ENCODE measurements at regions not wholly inside any gene's neighbourhood (a gene's known extent, or its start where the extent isn't known, plus 50 kb on each side); places are given as distances from the start of the nearest gene placed in this dataset.

- TF ChIP-seq POLR2A (IDR thresholded peaks at IDR 0.05), result no peak
- no peak for TF ChIP-seq CTCF (IDR thresholded peaks at IDR 0.05)
- Histone ChIP-seq H3K27me3 (no peaks in the 10 kb centered on the region), H3K36me3 (replicated peaks in 1 of 2) (no peaks in the 10 kb centered on the region), H3K4me1 (replicated peaks in 1 of 2) (no peaks in the 10 kb centered on the region), H3K9me3 (replicated peaks in 1 of 3) (no peaks in the 10 kb centered on the region), H3K27ac (no peak overlapping the region), H3K4me3 (no peak overlapping the region)
- DNase-seq, result no peak
- WGBS, 4 donors, result 57 to 70% (median 60%) methylated on average over 2 of the region's 2 CpGs
- intact Hi-C loops (cut with DNase I), result no loop called here
Measured at GRCh38 chr14:21937996-21938395, 264.4 kb upstream of the OR4E1 start.

GRCh38 chr14:21933681-21934080 lies 260.1 kb upstream of the OR4E1 start:
- H3K27ac ChIP-seq, result no peak overlapping the region
- no peaks in the 10 kb centered on the region for H3K36me3 ChIP-seq (replicated peaks in 1 of 2)
- 23 to 35% (median 29%) methylated on average over 1 of the region's 1 CpG for WGBS, 4 donors
- DNase-seq, result no peak
- H3K27me3 ChIP-seq, result no peaks in the 10 kb centered on the region
- intact Hi-C loops (cut with DNase I), result no loop called here
- TF ChIP-seq CTCF (IDR thresholded peaks at IDR 0.05), result no peak
- TF ChIP-seq POLR2A (IDR thresholded peaks at IDR 0.05), result no peak
- no peaks in the 10 kb centered on the region for H3K4me1 ChIP-seq (replicated peaks in 1 of 2)
- no peaks in the 10 kb centered on the region for H3K9me3 ChIP-seq (replicated peaks in 1 of 3)
- H3K4me3 ChIP-seq, result no peak overlapping the region

GRCh38 chr14:21924479-21924878 lies 250.9 kb upstream of the OR4E1 start:
- 55 to 62% (median 56%) methylated on average over 5 of the region's 5 CpGs for WGBS, 4 donors
- Histone ChIP-seq H3K27me3 (no peaks in the 10 kb centered on the region), H3K27ac (no peak overlapping the region), H3K36me3 (replicated peaks in 1 of 2) (no peaks in the 10 kb centered on the region), H3K4me1 (replicated peaks in 1 of 2) (no peaks in the 10 kb centered on the region), H3K4me3 (no peak overlapping the region), H3K9me3 (replicated peaks in 1 of 3) (no peaks in the 10 kb centered on the region)
- intact Hi-C loops (cut with DNase I), result no loop called here
- TF ChIP-seq POLR2A (IDR thresholded peaks at IDR 0.05) (no peak), CTCF (IDR thresholded peaks at IDR 0.05) (no peak)
- no peak for DNase-seq

- Histone ChIP-seq H3K4me3 (no peak overlapping the region), H3K36me3 (replicated peaks in 1 of 2) (no peaks in the 10 kb centered on the region), H3K27me3 (no peaks in the 10 kb centered on the region), H3K27ac (no peak overlapping the region), H3K9me3 (replicated peaks in 1 of 3) (no peaks in the 10 kb centered on the region), H3K4me1 (replicated peaks in 1 of 2) (no peaks in the 10 kb centered on the region)
- intact Hi-C loops (cut with DNase I), result no loop called here
- no peak for TF ChIP-seq POLR2A (IDR thresholded peaks at IDR 0.05)
- no peak for TF ChIP-seq CTCF (IDR thresholded peaks at IDR 0.05)
- no peak for DNase-seq
Measured at GRCh38 chr14:21923820-21924219, 250.2 kb upstream of the OR4E1 start.

Data from adrenal gland (tissue), 9 donors.